ENCODE measurements at regions not wholly inside any gene's neighbourhood (a gene's known extent, or its start where the extent isn't known, plus 50 kb on each side); places are given as distances from the start of the nearest gene placed in this dataset.

DNA sequence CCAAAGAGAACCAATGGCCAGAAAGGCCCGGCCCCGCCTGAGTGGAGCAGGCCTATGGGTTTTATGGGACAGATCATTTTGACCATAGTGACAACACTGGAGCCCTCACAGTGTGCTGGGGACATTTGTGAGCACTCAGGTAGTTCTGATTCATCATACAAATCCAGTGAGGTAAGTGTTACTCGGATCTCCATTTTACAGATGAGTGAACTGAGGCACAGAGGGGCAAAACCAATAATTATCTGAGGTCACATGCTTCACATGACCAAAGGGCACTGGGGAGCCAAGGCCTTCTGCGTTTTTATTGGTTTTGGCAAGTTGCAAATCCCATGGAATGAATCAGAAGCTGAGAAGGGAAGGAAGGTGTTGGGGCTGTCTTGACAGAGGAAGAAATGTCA, 111.5 kb upstream of the MGAT5 start:
- RAD21 ChIA-PET (ENCODE audit: low non-redundant PET in 1 of 2, low total read pairs in 2 of 2, uncharacterized antibody in 2 of 2, unreplicated experiment in 2 of 2): no interaction called here
- H3K36me3 ChIP-seq (ENCODE audit: control insufficient read depth in 1 of 2, insufficient read depth in 2 of 2, low read length in 2 of 2): no peaks in the 10 kb centered on the region
- no peak overlapping the region for H2AFZ ChIP-seq (ENCODE audit: low read depth, low read length, poor library complexity, severe bottlenecking)
- DNase-seq (ENCODE audit: low read depth, low spot score) (no peak), ATAC-seq (peak; percentile 18; the same call in 1 of the 2 replicates)
- H3K27ac ChIP-seq (ENCODE audit: low read depth, low read length): no peak overlapping the region
- no peaks in the 10 kb centered on the region for H3K9me2 ChIP-seq (ENCODE audit: insufficient read depth)
- peak overlapping the region; percentile 73 for H3K4me2 ChIP-seq (ENCODE audit: low read length)
- no peaks in the 10 kb centered on the region for H4K20me1 ChIP-seq (ENCODE audit: insufficient read depth)
- POLR2A ChIA-PET: no interaction called here
- no peaks in the 10 kb centered on the region for H3K27me3 ChIP-seq (ENCODE audit: insufficient read depth, low read length)
- CTCF ChIA-PET: no interaction called here
- intact Hi-C loops (cut with micrococcal nuclease): no loop called here
- no TSS peak for BruUV-seq (replicated peaks)
- H3K4me1 ChIP-seq (ENCODE audit: control insufficient read depth in 1 of 2, insufficient read depth in 2 of 2, low read length in 2 of 2): peaks cover 36 to 58% of the 10 kb centered on the region in 2 experiments
- H3K9me3 ChIP-seq (ENCODE audit: control insufficient read depth in 1 of 2, insufficient read depth in 1 of 2, low read depth in 1 of 2, low read length in 2 of 2): no peaks in the 10 kb centered on the region
- no peak for TF ChIP-seq ELF1 (IDR thresholded peaks at IDR 0.05; ENCODE audit: borderline replicate concordance, low read depth)
- no peak for TF ChIP-seq RAD21 (IDR thresholded peaks at IDR 0.05; ENCODE audit: low read depth)
- TF ChIP-seq CEBPB (IDR thresholded peaks at IDR 0.05; ENCODE audit: low read depth): no peak
- no peak for TF ChIP-seq ZFX (IDR thresholded peaks at IDR 0.05)
- TF ChIP-seq ZNF274 (IDR thresholded peaks at IDR 0.05; ENCODE audit: low read depth, low read length): no peak
- TF ChIP-seq, protein P1, sequence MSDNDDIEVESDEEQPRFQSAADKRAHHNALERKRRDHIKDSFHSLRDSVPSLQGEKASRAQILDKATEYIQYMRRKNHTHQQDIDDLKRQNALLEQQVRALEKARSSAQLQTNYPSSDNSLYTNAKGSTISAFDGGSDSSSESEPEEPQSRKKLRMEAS (IDR thresholded peaks at IDR 0.05): no peak
- TF ChIP-seq SIN3A (IDR thresholded peaks at IDR 0.05; ENCODE audit: low read depth): no peak
- no peak for TF ChIP-seq JUND (IDR thresholded peaks at IDR 0.05)
- no peak for TF ChIP-seq FOSL1 (IDR thresholded peaks at IDR 0.05; ENCODE audit: low read depth)
- no peak for TF ChIP-seq EGR1 (IDR thresholded peaks at IDR 0.05; ENCODE audit: low read depth)
- TF ChIP-seq EZH2 (IDR thresholded peaks at IDR 0.05): no peak
- TF ChIP-seq, protein P2, sequence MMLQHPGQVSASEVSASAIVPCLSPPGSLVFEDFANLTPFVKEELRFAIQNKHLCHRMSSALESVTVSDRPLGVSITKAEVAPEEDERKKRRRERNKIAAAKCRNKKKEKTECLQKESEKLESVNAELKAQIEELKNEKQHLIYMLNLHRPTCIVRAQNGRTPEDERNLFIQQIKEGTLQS (IDR thresholded peaks at IDR 0.05): no peak
- no peak for TF ChIP-seq REST (IDR thresholded peaks at IDR 0.05; ENCODE audit: low read depth)
- TF ChIP-seq POLR2A (IDR thresholded peaks at IDR 0.05; ENCODE audit: borderline replicate concordance, extremely low read depth, insufficient read depth, insufficient read length): no peak
- TF ChIP-seq POLR2AphosphoS5 (IDR thresholded peaks at IDR 0.05; ENCODE audit: low read depth, low read length): no peak
- no peak for TF ChIP-seq ZBTB33 (IDR thresholded peaks at IDR 0.05; ENCODE audit: extremely low read depth, insufficient replicate concordance, low read length)
- no peak for TF ChIP-seq SRF (IDR thresholded peaks at IDR 0.05; ENCODE audit: low read depth)
- no peak for TF ChIP-seq EZH2phosphoT487 (IDR thresholded peaks at IDR 0.05; ENCODE audit: borderline replicate concordance)
- H3K4me3 ChIP-seq (replicated peaks in 1 of 2; ENCODE audit: low read depth in 1 of 2, low read length in 2 of 2): no peak overlapping the region; a peak in 1 of 4 replicates
- H3K79me2 ChIP-seq (ENCODE audit: insufficient read depth, low read length): peaks cover 8% of the 10 kb centered on the region; the same call in 1 of the 2 replicates
- H3K9ac ChIP-seq (ENCODE audit: low read length): no peak overlapping the region
